ENCODE measurements at regions not wholly inside any gene's neighbourhood (a gene's known extent, or its start where the extent isn't known, plus 50 kb on each side); places are given as distances from the start of the nearest gene placed in this dataset.

DNA sequence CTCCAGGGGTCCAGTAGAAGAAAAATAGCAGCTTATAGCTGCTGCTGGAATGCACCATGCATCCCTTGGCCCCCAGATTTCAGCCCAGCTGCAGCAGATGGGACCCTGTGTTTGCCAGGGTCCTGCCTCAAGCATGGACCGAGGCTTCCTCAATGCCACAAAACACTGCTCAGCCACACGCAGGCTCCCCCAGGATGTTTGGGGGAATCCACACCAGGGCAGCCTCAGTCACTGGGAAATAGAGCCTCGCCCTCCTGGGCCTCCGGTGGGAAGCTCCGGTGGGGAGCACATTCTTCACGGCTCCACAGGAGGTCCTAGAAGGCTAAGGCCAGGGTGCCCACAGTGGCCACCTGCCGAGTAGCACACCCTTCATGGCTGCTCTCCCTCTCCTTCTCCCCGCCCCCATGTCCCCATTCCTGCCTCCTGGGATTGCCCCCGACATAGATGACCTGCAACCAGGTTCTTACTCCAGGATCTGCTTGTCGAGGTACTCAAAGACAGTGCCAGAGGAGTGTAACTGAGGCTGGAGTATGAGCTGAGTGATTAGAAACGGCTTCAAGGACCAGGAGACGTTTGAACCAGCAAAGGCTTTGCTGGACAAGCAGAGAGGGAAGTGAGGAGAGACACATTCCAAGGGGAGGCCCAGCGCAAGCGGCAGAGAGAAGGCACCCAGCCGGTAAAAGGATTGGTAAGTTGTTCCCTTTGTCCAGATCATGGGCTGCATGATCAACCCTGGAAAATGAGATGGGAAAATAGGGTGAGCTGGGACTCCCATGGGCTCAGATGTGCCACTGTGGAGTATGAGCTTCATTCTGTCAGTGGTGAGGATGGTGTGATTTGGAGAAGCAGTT is 110.7 kb upstream of the UQCRFS1 start:
- no peak for DNase-seq (ENCODE audit: low spot score)

DNA sequence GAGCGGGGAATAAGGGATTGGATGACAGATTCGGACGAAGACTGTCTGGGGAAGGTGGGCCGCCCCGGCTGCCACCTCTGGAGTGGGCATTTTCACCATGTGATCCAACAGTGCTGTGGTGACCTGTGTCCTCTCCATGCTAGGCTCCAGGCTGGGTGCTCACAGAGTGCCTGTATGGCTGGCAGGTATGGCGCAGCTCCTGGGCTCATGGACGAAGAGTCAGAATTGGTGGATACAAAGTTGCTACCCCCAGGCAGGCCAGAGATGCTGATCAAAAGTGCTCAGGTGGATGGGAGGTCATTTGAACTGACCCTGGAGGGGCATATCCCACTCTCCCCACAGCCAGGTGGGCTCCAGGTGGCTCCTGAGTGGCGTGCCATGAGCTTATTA is 111.3 kb upstream of the UQCRFS1 start:
- no peak for DNase-seq (ENCODE audit: low spot score)

DNA sequence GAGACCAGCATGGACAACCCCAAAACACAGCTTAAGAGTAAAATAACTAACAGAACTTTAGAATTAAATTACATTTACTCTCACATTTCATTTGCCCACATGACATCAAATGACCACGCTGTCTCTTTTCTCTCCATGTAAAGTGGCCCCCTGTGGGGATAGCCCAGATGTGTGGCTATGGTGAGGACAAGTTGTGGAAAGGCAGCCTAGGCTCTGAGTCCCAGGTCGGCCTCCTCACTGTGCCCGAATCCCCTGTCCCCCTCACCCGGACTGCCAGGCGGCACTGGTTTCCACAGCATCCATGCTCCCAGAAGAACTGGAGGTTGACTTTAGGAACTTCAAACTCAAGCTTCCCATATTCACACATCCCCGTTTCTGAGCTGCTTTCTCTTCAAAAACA is 111.8 kb upstream of the UQCRFS1 start:
- no peak for DNase-seq (ENCODE audit: low spot score)

DNA sequence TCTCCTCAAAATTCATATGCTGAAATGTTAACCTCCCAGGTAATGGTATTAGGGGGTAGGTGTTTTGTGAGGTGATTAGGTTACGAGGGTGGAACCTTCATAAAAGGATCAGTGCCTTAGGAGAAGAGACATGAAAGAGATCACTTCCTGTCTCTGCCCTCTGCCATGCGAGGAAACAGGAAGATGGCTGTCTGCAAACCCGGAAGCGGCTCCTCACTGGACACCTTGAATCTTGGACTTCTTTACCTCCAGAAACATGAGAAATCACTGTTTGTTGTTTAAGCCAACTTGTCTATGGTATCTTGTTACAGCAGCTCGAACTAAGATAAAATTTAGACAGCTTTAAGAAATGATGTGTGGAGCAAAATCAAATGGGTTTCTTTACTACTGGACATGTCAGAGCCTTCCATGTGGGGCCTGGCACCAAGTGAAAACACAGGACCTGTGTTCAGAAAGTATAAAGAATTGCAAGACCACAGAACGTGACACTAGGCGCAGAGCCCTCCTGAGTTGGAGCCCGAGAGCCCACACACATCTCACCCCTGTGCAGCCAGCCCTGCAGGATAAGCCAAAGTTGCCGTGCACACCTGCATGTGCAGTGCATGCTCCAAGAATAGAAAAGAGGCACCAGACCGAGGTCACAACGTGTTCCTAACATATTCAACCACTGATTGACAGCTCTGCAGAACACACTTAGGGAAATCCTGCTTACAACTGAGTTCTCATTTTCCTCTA is 112.5 kb upstream of the UQCRFS1 start:
- DNase-seq (ENCODE audit: low spot score): no peak

DNA sequence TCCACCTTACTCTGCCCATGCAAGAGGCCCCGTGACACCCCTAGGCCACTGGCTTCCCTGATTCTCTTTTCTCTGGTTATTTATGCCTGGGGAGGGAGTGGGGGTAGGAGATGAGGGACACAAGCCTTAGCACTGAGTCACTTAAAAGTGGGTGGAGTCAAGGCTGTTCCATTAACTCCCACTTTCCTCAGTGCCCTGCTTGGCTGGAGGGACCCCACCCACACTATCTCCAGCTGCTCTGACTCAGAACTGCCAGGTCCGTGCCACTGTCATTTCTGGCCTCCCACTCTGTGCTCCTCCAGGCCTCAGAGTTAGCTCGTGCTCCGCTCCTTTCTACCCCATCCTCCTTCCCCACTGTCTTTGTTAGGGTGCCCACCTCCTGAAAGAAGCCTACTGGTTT is 113.4 kb upstream of the UQCRFS1 start:
- DNase-seq (ENCODE audit: low spot score): no peak

DNA sequence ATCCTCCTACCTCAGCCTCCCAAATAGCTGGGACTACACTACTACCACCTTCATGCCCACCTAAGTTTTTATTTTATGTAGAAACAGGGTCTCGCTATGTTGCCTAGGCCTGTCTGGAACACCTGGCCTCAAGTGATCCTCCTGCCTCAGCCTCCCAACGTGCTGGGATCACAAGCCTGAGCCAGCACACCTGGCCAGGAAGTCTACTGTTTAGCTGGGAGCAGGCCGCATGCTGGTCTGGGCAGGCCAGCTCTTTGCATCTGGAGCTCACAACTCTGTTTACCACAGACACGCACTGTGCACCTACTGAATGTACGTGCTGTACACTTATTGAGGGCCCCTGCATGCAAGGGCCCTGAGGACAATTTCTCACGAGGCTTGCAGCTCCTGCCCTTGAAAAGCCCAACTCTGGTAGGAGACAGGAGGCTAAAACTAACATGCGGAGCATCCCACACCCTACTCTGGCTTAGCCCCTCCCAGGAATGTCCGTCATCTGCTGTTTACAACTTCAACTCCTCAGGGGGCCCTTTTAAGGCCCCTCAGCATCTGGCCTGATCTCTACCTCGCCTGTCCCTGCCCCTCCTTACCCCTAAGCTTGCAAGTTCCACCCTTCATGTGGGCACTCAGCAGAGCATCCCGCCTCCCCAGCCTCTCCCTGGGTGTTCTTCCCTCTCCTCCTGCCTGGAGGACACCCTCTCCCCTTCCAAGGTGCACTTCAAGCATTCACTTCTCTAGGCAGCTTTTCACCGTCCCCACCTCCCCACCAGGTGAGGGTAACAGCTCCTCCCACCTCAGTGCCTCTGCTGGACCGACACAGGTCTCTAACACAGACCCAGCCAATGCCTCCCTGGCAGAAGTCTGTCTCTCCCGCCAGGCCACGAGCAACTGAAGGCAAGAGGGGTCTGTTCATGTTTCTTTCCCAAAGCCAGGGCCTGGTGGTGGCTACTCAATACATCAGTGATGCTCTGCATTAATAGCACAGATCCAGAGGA is 114.2 kb upstream of the UQCRFS1 start:
- no peak for DNase-seq (ENCODE audit: low spot score)

DNA sequence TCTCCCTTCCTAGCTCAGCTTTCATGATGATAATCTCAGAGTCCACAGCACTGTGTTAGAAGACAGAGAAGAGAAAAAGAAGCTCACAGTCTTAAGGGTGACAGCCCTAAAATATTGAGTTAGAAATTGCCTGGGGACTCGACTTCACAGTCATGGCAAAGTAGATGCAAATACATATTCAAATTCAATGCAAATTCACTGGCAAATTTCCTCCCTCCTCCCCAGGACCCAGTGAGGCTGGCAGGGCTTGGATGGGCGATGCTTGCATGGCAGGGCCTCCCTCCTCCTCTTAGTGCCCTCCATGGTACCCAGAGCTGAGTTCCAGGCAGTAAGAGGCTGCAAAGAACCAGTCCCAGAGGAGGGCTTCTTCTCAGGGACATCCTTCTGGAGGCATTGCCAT is 115.6 kb upstream of the UQCRFS1 start:
- DNase-seq (ENCODE audit: low spot score): no peak

DNA sequence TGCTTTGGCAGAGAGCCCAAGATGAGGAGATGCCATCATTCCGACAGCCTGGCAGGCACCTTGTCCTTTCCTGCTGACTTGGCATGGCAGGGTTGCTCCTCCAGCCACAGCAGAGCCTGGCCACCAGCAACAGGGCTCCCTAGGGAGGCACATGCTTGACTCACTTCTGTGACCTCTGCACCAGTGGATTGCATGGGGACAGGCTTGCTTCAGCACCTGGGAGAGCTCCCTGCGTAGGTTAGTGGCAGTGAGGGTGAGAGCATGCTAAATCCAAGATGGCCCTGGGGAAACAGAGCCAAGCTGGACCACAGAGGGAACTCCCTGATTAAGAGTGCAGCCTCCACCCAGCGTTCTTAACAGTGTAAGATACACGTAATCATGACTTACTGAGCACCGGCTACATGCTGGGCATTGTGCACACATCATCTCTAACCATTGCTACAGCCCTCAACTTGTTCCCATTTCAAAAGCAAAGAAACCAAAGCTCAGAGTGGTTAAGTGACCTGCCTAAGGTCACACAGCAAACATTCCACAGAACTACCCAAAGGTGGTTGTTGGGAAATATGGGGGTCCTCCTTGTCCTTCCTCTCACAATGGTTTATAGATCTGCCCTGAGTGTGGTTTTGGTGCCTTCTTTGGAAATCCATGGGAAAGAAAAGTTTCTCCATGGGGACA is 116.6 kb upstream of the UQCRFS1 start:
- peak; percentile 59 for DNase-seq (ENCODE audit: low spot score)

DNA sequence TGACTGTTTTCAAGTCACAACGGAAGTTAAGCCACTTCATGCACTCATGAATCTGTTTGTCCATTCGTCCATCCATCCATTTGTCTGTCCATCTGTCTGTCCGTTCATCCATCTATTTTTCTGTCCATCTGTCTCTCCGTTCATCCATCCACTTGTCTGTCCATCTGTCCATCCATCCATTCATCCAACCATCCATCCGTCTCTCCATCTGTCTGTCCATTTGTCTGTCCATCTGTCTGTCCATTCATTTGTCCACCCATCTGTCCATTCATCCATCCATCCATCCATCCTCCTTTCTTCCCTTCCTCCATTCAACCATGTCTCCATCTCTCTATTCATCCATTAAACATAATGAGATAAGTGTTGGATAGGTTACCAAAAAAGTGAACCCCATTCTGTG is 123.5 kb upstream of the UQCRFS1 start:
- no peak for DNase-seq (ENCODE audit: low spot score)

DNA sequence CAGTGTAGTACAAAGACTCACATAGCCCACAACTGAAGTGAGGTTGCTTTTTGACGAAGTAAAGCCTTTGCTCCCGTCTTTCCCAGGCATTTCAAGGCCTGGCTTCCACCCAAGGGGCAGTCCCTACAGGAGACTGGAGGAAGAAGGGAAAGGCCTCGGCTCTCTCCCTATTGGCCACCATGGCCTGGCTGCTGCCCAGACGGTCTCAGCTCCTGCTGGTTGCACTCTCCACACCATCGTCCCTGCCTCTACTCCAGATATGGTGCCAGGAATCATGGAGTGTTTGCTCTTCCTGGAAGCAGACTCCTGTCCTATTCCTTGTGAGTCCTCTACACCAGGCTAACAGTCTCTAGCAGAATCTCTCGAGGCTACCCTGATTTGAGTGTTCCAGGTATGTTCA is 124.1 kb upstream of the UQCRFS1 start:
- DNase-seq (ENCODE audit: low spot score): no peak

DNA sequence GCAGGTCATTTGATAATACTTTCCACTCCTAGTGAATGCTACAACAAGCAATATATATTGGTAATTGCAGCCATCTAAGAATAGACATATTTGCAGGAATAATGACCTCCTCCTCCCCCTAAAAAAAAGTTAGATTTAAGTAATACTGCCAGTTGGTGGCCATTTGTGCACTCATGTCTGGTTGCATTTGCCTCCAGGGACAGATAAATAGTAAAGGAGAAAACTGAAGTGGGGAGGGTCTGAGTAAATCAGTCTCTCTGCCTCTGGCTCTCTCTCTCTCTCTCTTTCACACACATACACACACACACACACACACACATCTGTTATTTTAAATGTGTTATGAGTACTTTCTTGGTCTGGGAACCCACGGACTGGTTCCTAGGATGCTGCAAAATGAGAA is 125.5 kb upstream of the UQCRFS1 start:
- no peak for DNase-seq (ENCODE audit: low spot score)

DNA sequence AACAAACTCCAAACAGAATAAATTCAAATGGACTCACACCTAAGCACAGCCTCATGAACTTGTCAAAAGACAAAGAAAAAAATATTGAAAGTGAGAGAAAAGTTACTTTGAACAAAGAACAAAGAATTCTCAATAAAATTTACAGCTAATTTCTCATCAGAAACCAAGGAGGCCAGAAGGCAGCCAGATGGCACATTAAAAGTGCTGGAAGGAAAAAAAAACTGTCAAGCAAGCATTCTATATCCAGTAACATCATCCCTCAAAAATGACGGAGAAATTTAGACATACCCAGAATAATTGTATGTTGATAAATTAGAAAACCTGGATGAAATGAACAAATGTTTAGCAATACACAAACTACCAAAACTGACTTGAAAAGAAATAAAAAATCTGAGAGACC is 129.8 kb upstream of the UQCRFS1 start:
- DNase-seq (ENCODE audit: low spot score): no peak

DNA sequence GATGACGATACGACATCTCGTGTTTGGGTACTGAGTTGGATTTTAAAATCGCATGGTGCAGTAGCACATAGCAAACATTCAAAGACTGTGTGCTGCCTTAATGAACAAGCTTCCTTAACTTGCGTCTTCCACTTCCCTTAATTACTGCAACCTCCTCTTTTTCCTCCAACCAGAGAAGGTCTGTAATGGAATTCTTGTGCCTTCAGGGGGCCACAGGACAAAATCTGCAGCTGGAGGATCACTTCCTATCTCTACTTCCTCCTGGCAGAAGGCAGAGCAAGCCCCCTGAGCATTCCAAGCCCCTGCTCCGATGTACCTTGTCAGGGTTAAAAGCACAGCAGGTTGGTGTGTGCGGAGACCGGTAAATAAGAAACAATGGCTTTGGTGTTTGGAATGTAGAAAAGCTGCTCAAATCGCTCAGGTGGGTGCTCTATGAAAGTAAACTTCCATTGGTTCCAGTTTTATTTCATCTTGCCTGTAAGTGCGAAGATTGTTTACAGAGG is 151.3 kb upstream of the UQCRFS1 start:
- DNase-seq (ENCODE audit: low spot score): no peak

DNA sequence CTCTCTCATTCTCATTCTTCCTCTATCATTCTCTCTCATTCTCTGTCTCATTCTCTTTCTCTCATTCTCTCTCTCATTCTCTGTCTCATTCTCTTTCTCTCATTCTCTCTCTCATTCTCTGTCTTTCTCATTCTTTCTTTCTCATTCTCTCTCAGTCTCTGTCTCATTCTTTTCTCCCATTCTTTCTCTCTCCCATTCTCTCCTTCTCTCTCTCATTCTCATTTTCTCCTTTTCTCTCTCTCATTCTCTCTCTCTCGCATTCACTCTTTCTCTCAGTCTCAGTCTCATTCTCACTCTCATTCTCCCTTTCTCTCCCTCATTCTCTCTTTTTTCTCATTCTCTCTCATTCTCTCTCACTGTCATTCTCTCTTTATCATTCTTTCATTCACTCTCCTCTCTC is 152.0 kb upstream of the UQCRFS1 start:
- DNase-seq (ENCODE audit: low spot score): no peak

DNA sequence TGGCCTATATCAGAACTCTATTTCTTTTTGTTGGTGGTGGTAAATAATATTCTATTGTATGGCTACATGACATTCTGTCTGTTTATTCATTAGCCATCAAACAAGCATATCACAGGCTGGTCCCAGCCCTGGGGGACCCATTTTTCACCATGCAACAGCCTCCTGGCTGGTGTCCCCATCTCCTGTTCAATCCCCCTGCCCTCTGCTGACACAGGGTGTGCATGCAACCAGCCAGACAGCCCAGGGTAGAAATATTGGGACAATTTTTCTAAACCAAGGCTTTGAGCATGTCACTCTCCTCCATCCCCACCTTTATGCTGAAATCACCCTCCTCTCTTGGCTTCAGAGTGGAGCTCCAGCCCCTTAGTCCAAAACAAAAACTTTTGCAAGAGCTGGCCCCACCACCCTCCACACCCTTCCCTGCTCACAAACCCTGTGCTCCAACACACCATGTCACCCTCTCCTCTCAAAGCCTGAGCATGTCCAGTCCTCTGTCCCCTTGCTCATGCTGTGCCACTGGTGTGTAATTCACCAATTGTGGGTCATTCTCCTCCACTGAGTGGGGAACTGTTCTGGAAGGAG is 153.0 kb upstream of the UQCRFS1 start:
- DNase-seq (ENCODE audit: low spot score): no peak

DNA sequence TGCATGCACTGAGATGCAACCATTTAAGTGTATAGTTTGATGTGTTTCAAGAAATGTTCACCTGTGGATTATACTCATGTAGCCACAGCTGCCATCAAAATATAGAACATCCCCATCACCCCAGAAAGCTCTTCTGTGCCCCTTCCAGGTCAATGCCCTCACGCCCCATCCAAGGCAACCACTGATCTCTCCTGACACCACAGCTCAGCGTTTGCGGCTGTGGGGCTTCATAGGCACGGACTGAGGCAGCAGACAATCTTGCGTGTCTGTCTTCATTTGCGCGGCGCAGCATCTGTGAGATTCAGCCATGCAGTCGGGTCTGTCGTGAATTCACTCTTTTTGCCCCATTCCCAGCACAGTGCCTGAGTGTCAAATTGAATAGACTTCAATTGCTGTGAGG is 153.8 kb upstream of the UQCRFS1 start:
- no peak for DNase-seq (ENCODE audit: low spot score)

DNA sequence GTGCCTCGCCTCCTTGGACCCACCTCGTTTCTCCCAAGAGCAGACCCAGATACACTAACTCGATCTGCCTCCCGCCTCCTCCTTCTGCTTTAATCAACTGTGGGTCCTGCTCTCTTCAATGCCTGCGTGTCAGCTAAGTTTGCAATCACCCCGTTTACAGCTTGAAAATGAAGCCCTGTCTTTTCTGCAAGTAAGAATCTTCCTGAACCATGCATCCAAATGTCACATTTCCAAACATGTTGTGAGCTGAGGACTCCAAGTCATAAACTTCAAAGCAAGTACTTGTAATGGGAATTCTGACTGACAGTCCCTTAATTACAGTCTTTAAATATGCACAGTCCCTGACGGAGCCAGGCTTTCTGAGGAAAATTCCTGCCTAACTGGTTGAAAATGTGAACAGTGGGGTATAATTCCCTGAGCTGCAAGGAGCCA is 154.9 kb upstream of the UQCRFS1 start:
- DNase-seq (ENCODE audit: low spot score): no peak

DNA sequence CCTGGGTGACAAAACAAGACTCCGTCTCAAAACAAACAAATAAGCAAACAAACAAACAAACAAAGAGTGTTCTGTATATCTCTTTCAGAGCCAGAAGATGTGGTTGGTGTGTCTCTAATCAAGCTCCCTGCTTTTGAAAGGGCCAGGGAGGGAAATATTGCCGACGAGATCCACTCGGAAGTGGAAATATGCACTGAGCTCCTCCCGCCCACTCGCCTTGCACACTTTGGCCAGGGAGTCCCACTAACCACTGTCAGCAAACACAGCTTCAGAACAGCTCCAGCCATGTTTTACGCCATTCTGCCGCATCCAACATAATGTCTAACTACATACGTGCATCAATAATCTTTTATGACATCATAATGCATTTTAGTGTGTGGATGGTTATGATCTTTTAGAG is 155.5 kb upstream of the VSTM2B start:
- no peak for DNase-seq (ENCODE audit: low spot score)

DNA sequence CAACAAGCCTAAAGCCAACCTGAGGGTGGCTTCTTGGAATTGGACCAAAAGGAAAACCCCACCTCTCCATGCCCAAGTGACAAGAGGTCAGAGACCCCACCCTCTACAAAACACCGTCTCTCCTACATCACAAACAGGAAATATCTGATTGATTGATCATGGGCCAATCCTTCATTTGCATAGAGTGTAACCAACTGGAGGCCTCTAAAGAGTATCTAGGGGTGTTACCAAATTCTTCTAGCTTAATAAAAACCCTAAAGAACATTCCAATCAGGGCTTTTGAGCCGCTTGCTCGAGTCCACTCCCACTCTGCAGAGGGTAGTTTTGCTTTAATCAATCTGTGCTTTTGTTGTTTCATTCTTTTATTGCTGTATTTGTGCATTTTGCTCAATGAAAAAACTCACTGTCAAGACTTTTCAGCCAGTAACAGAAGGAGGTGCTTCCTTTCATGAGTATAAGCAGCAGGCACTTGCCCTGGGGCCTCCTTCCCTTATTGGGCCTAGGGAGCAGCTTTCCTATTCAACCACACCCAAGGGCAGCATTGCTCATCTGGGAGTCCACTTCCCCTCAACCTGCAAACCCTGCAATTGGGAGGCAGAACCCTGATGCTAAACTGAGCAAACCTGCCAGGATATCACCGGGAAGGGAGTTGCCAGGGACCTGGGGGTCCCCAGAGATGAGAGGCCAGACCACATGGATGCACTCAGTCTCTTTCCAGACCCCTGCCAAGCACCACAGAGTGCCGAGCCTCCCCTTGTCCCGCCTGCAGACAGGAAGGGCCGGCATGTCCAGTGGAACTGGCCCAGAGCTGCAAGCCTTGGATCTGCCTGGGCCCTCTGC is 154.3 kb upstream of the VSTM2B start:
- DNase-seq (ENCODE audit: low spot score): no peak

DNA sequence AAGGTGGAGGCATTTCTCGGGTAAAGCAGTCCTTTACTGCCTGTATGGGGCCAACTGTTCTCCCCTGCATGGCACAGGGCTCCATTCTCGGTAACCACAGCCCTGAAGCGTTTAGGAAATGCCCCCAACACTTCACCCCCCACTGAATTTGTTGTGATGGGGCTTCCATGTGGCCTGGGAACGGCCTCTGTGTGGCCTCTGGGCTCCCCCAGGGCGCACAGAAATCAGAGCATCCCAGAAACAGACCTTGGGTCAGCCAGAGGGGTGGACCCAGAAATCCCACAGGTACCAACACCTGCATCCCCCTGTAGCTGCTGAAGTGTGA is 153.7 kb upstream of the VSTM2B start:
- DNase-seq (ENCODE audit: low spot score): no peak
